ENCODE measurements at regions not wholly inside any gene's neighbourhood (a gene's known extent, or its start where the extent isn't known, plus 50 kb on each side); places are given as distances from the start of the nearest gene placed in this dataset.

- no peak for TF ChIP-seq CSRNP3 (CRISPR knock-in tag; IDR thresholded peaks at IDR 0.05)
- TF ChIP-seq CSDC2 (CRISPR knock-in tag; IDR thresholded peaks at IDR 0.05), result no peak
Measured at GRCh38 chr9:91161465-91162300, 200.0 kb downstream of the AUH start (continued).

DNA sequence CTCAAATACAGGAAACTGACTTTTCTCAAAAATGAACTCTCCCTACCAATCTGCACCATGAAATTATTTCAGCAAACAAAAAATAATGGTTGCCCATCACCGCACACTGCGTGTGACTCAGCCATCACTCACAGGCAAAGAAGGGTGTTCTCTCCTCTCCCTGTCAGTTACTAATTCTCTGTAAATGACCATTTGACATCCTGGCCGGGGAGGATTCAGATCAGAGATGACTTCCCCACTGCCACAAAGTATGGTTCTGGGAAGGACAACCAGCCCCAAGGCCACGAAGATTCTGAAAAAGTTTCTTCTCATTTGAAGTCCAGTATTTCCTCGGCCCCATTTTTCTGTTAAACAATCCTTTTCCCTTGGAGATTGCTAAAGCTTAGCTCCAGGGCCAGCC is 199.4 kb downstream of the AUH start:
- TF ChIP-seq RARB (CRISPR knock-in tag; IDR thresholded peaks at IDR 0.05), result no peak
- TF ChIP-seq ZFP3 (CRISPR knock-in tag; IDR thresholded peaks at IDR 0.05), result no peak
- TF ChIP-seq SNAI2 (CRISPR knock-in tag; IDR thresholded peaks at IDR 0.05), result no peak
- TF ChIP-seq CSRNP3 (CRISPR knock-in tag; IDR thresholded peaks at IDR 0.05), result no peak
- no peak for TF ChIP-seq ARNTL (CRISPR knock-in tag; IDR thresholded peaks at IDR 0.05; ENCODE audit: borderline replicate concordance, low read depth)
- TF ChIP-seq, protein P1, sequence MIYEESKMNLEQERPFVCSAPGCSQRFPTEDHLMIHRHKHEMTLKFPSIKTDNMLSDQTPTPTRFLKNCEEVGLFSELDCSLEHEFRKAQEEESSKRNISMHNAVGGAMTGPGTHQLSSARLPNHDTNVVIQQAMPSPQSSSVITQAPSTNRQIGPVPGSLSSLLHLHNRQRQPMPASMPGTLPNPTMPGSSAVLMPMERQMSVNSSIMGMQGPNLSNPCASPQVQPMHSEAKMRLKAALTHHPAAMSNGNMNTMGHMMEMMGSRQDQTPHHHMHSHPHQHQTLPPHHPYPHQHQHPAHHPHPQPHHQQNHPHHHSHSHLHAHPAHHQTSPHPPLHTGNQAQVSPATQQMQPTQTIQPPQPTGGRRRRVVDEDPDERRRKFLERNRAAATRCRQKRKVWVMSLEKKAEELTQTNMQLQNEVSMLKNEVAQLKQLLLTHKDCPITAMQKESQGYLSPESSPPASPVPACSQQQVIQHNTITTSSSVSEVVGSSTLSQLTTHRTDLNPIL (CRISPR knock-in tag; IDR thresholded peaks at IDR 0.05; ENCODE audit: low read depth), result no peak
- TF ChIP-seq ESRRG (CRISPR knock-in tag; IDR thresholded peaks at IDR 0.05), result no peak
- TF ChIP-seq ISL1 (CRISPR knock-in tag; IDR thresholded peaks at IDR 0.05), result no peak
- TF ChIP-seq CSDC2 (CRISPR knock-in tag; IDR thresholded peaks at IDR 0.05), result no peak
- TF ChIP-seq TCF4 (CRISPR knock-in tag; IDR thresholded peaks at IDR 0.05; ENCODE audit: borderline replicate concordance), result no peak
- no peak for TF ChIP-seq GLIS3 (CRISPR knock-in tag; IDR thresholded peaks at IDR 0.05)
- TF ChIP-seq ZFP30 (CRISPR knock-in tag; IDR thresholded peaks at IDR 0.05), result no peak
- no peak for TF ChIP-seq ZNF565 (CRISPR knock-in tag; conservative IDR thresholded peaks at IDR 0.05; ENCODE audit: low read depth)
- TF ChIP-seq, protein P2, sequence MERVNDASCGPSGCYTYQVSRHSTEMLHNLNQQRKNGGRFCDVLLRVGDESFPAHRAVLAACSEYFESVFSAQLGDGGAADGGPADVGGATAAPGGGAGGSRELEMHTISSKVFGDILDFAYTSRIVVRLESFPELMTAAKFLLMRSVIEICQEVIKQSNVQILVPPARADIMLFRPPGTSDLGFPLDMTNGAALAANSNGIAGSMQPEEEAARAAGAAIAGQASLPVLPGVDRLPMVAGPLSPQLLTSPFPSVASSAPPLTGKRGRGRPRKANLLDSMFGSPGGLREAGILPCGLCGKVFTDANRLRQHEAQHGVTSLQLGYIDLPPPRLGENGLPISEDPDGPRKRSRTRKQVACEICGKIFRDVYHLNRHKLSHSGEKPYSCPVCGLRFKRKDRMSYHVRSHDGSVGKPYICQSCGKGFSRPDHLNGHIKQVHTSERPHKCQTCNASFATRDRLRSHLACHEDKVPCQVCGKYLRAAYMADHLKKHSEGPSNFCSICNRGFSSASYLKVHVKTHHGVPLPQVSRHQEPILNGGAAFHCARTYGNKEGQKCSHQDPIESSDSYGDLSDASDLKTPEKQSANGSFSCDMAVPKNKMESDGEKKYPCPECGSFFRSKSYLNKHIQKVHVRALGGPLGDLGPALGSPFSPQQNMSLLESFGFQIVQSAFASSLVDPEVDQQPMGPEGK (CRISPR knock-in tag; IDR thresholded peaks at IDR 0.05; ENCODE audit: borderline replicate concordance), result no peak
- no peak for TF ChIP-seq ZNF70 (CRISPR knock-in tag; IDR thresholded peaks at IDR 0.05)
- no peak for TF ChIP-seq TSHZ2 (CRISPR knock-in tag; IDR thresholded peaks at IDR 0.05)
- TF ChIP-seq ZNF8 (CRISPR knock-in tag; IDR thresholded peaks at IDR 0.05), result no peak
- TF ChIP-seq PPARA (CRISPR knock-in tag; IDR thresholded peaks at IDR 0.05; ENCODE audit: borderline replicate concordance), result no peak
- TF ChIP-seq TOX (CRISPR knock-in tag; IDR thresholded peaks at IDR 0.05; ENCODE audit: borderline replicate concordance), result no peak
- TF ChIP-seq BACH2 (CRISPR knock-in tag; IDR thresholded peaks at IDR 0.05; ENCODE audit: borderline replicate concordance), result no peak
- ATAC-seq, result no peak

- ATAC-seq, result no peak
- TF ChIP-seq GLIS3 (CRISPR knock-in tag; IDR thresholded peaks at IDR 0.05) (no peak), ARNTL (CRISPR knock-in tag; IDR thresholded peaks at IDR 0.05; ENCODE audit: borderline replicate concordance, low read depth) (no peak), CSDC2 (CRISPR knock-in tag; IDR thresholded peaks at IDR 0.05) (no peak), OSR1 (CRISPR knock-in tag; IDR thresholded peaks at IDR 0.05) (no peak), SNAI2 (CRISPR knock-in tag; IDR thresholded peaks at IDR 0.05) (no peak), BACH2 (CRISPR knock-in tag; IDR thresholded peaks at IDR 0.05; ENCODE audit: borderline replicate concordance) (no peak), PPARA (CRISPR knock-in tag; IDR thresholded peaks at IDR 0.05; ENCODE audit: borderline replicate concordance) (no peak), TSHZ2 (CRISPR knock-in tag; IDR thresholded peaks at IDR 0.05) (no peak), ZNF70 (CRISPR knock-in tag; IDR thresholded peaks at IDR 0.05) (no peak), ZNF8 (CRISPR knock-in tag; IDR thresholded peaks at IDR 0.05) (no peak), ZFP3 (CRISPR knock-in tag; IDR thresholded peaks at IDR 0.05) (no peak), ESRRG (CRISPR knock-in tag; IDR thresholded peaks at IDR 0.05) (no peak)
- TF ChIP-seq, protein P2 (CRISPR knock-in tag; IDR thresholded peaks at IDR 0.05; ENCODE audit: borderline replicate concordance), result no peak
Measured at GRCh38 chr9:91162784-91163443, 198.8 kb downstream of the AUH start.
